ENCODE measurements at regions not wholly inside any gene's neighbourhood (a gene's known extent, or its start where the extent isn't known, plus 50 kb on each side); places are given as distances from the start of the nearest gene placed in this dataset.

DNA sequence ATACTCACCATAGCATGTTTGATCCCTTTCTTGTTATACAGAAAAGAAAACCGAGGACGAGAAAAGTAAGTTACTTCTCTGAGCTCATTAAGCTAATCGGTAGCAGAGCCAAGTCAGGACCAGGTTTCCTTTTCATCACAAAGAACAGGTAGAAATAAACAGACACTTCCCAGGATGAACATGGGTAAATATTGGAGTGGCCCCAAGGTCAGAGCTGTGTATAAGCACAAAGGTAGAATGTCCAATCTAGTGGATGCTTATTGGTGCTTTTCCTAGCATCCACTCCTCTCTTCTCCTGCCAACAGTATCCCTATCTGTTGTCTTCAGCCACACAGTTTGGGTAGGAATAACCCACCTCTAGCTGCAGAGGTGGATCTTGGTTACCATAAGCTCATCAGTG, 52.8 kb upstream of the THUMPD3 start:
- H3K4me2 ChIP-seq (ENCODE audit: insufficient read depth, low read length, poor library complexity, severe bottlenecking) = no peak overlapping the region

GRCh38 chr3:9311228-9311627, 51.6 kb upstream of the THUMPD3 start:
- H3K9ac ChIP-seq (ENCODE audit: low read depth, low read length, poor library complexity) = no peak overlapping the region
- no peak overlapping the region for H2BK12ac ChIP-seq (ENCODE audit: low read length)
- no peak overlapping the region for H2BK15ac ChIP-seq (ENCODE audit: low read length)
- H3K14ac ChIP-seq (ENCODE audit: low read length) = no peak overlapping the region
- no peak overlapping the region for H2AFZ ChIP-seq (ENCODE audit: low read length)
- no peak overlapping the region for H3K4me2 ChIP-seq (ENCODE audit: insufficient read depth, low read length, poor library complexity, severe bottlenecking)
- H3K27ac ChIP-seq (replicated peaks; ENCODE audit: low read length) = no peak overlapping the region
- no peak overlapping the region for H2BK120ac ChIP-seq (ENCODE audit: low read depth, low read length)
- H3K23ac ChIP-seq (ENCODE audit: low read depth, low read length, poor library complexity) = no peak overlapping the region
- no peaks in the 10 kb centered on the region for H3K9me3 ChIP-seq (replicated peaks in 1 of 2; ENCODE audit: control insufficient read depth in 2 of 2, insufficient read depth in 1 of 2, low read depth in 1 of 2, low read length in 2 of 2)
- H2AK5ac ChIP-seq (ENCODE audit: low read depth, low read length) = no peak overlapping the region
- no CpG with 5 or more reads among the region's 6 CpGs for WGBS, 2 donors (ENCODE audit: extremely low coverage in 2 of 2, insufficient read length in 2 of 2, insufficient replicate concordance in 1 of 2)
- no peak overlapping the region for H3K4ac ChIP-seq (ENCODE audit: low read length)
- H3K36me3 ChIP-seq (replicated peaks in 1 of 2; ENCODE audit: control insufficient read depth in 2 of 2, insufficient read depth in 2 of 2, low read length in 2 of 2) = no peaks in the 10 kb centered on the region
- H4K8ac ChIP-seq (ENCODE audit: low read depth, low read length) = no peak overlapping the region
- H3K4me1 ChIP-seq (ENCODE audit: control insufficient read depth in 2 of 2, insufficient read depth in 1 of 2, low read depth in 1 of 2, low read length in 2 of 2) = peaks cover 10 to 13% of the 10 kb centered on the region in 2 donors
- H3K4me3 ChIP-seq (ENCODE audit: low read length in 2 of 2) = no peak overlapping the region
- H3K27me3 ChIP-seq (ENCODE audit: control insufficient read depth in 3 of 3, insufficient read depth in 3 of 3, low read depth in 1 of 3, low read length in 3 of 3) = no peaks in the 10 kb centered on the region
- H3K79me1 ChIP-seq (ENCODE audit: low read depth, low read length) = no peaks in the 10 kb centered on the region
- no peak overlapping the region for H4K91ac ChIP-seq (ENCODE audit: low read depth, low read length, poor library complexity)
- H3K18ac ChIP-seq (ENCODE audit: low read length) = no peak overlapping the region
- no peak overlapping the region for H2BK5ac ChIP-seq (ENCODE audit: low read length)
- DNase-seq (ENCODE audit: low spot score) = no peak

More for the DNA sequence above, 52.8 kb upstream of the THUMPD3 start:
- H3K4me1 ChIP-seq (ENCODE audit: control insufficient read depth in 2 of 2, insufficient read depth in 1 of 2, low read depth in 1 of 2, low read length in 2 of 2) = peaks cover 10 to 11% of the 10 kb centered on the region in 2 donors
- H3K27me3 ChIP-seq (ENCODE audit: control insufficient read depth in 3 of 3, insufficient read depth in 3 of 3, low read depth in 1 of 3, low read length in 3 of 3) = no peaks in the 10 kb centered on the region
- no peak overlapping the region for H2BK15ac ChIP-seq (ENCODE audit: low read length)
- H4K8ac ChIP-seq (ENCODE audit: low read depth, low read length) = no peak overlapping the region
- no peak overlapping the region for H2BK5ac ChIP-seq (ENCODE audit: low read length)
- H2AK5ac ChIP-seq (ENCODE audit: low read depth, low read length) = no peak overlapping the region
- H3K23ac ChIP-seq (ENCODE audit: low read depth, low read length, poor library complexity) = no peak overlapping the region
- no peak for DNase-seq (ENCODE audit: low spot score)
- no peaks in the 10 kb centered on the region for H3K36me3 ChIP-seq (replicated peaks in 1 of 2; ENCODE audit: control insufficient read depth in 2 of 2, insufficient read depth in 2 of 2, low read length in 2 of 2)
- H2BK120ac ChIP-seq (ENCODE audit: low read depth, low read length) = no peak overlapping the region
- no CpG with 5 or more reads among the region's 3 CpGs for WGBS, 2 donors (ENCODE audit: extremely low coverage in 2 of 2, insufficient read length in 2 of 2, insufficient replicate concordance in 1 of 2)
- H4K91ac ChIP-seq (ENCODE audit: low read depth, low read length, poor library complexity) = no peak overlapping the region
- H2AFZ ChIP-seq (ENCODE audit: low read length) = no peak overlapping the region
- H3K4ac ChIP-seq (ENCODE audit: low read length) = no peak overlapping the region
- H3K9me3 ChIP-seq (replicated peaks in 1 of 2; ENCODE audit: control insufficient read depth in 2 of 2, insufficient read depth in 1 of 2, low read depth in 1 of 2, low read length in 2 of 2) = no peaks in the 10 kb centered on the region
- no peak overlapping the region for H3K4me3 ChIP-seq (ENCODE audit: low read length in 2 of 2)
- no peak overlapping the region for H3K27ac ChIP-seq (replicated peaks; ENCODE audit: low read length)
- H3K79me1 ChIP-seq (ENCODE audit: low read depth, low read length) = no peaks in the 10 kb centered on the region
- no peak overlapping the region for H3K9ac ChIP-seq (ENCODE audit: low read depth, low read length, poor library complexity)
- H3K14ac ChIP-seq (ENCODE audit: low read length) = no peak overlapping the region
- H2BK12ac ChIP-seq (ENCODE audit: low read length) = no peak overlapping the region
- no peak overlapping the region for H3K18ac ChIP-seq (ENCODE audit: low read length)

Measured in neuronal stem cell (in vitro differentiated cells).